Spinal cord (tissue), 9 donors: ENCODE measurements at regions not wholly inside any gene's neighbourhood (a gene's known extent, or its start where the extent isn't known, plus 50 kb on each side); places are given as distances from the start of the nearest gene placed in this dataset.

Experiments used
- DNase-seq, 6 donors: peaks; one replicate each; pipeline versions ENCODE4 v3.0.0 to v3.0.0-alpha.2; 2013 to 2015; ENCODE audit warnings: low spot score in 6 of 6, low read depth in 4 of 6
- H3K27ac ChIP-seq: one replicate; pipeline ENCODE4 v1.5.1; 2013; ENCODE audit warnings: low read depth, low read length, control low read depth
- H3K27me3 ChIP-seq: one replicate; pipeline ENCODE4 v1.6.1; 2013; ENCODE audit warnings: low read length; ENCODE audit not compliant: control insufficient read depth, insufficient read depth
- H3K36me3 ChIP-seq: one replicate; pipeline ENCODE4 v1.6.1; 2013; ENCODE audit warnings: low read length; ENCODE audit not compliant: control insufficient read depth, insufficient read depth
- H3K4me1 ChIP-seq: one replicate; pipeline ENCODE4 v1.6.1; 2013; ENCODE audit warnings: low read length; ENCODE audit not compliant: control insufficient read depth, insufficient read depth
- H3K4me3 ChIP-seq: one replicate; pipeline ENCODE4 v1.5.1; 2013; ENCODE audit warnings: low read depth, low read length, control low read depth
- H3K9me3 ChIP-seq: one replicate; pipeline ENCODE4 v1.6.1; 2013; ENCODE audit warnings: low read length; ENCODE audit not compliant: control insufficient read depth, insufficient read depth
- WGBS: methylation state at CpG from one replicate; pipeline ENCODE4 v1.1.5; 2013; ENCODE audit warnings: missing lambda C conversion rate; ENCODE audit not compliant: insufficient coverage; 5-methylcytosine and 5-hydroxymethylcytosine counted together
- donor health status: healthy.

GRCh38 chr6:21847711-21848480 is 254.3 kb downstream of the SOX4 start:
- no peaks in the 10 kb centered on the region for H3K9me3 ChIP-seq
- H3K27me3 ChIP-seq: no peaks in the 10 kb centered on the region
- H3K4me3 ChIP-seq: no peak overlapping the region
- no peaks in the 10 kb centered on the region for H3K36me3 ChIP-seq
- peak overlapping the region; percentile 47 for H3K27ac ChIP-seq
- peak in 1 of 6 donors; percentile 54 for DNase-seq
- H3K4me1 ChIP-seq: peaks cover 10% of the 10 kb centered on the region
- WGBS: 88% methylated on average over 2 of the region's 5 CpGs

- no peak overlapping the region for H3K4me3 ChIP-seq
- H3K27me3 ChIP-seq: no peaks in the 10 kb centered on the region
- WGBS: no CpG with 5 or more reads among the region's 1 CpG
- DNase-seq: no peak
- no peaks in the 10 kb centered on the region for H3K36me3 ChIP-seq
- H3K4me1 ChIP-seq: peaks cover 4% of the 10 kb centered on the region
- no peaks in the 10 kb centered on the region for H3K9me3 ChIP-seq
- no peak overlapping the region for H3K27ac ChIP-seq
Measured at GRCh38 chr6:21850691-21851090, 257.1 kb downstream of the SOX4 start.

GRCh38 chr6:21855811-21856455 is 262.4 kb downstream of the SOX4 start:
- DNase-seq: no peak
- Histone ChIP-seq H3K36me3 (no peaks in the 10 kb centered on the region), H3K27ac (no peak overlapping the region), H3K4me1 (no peaks in the 10 kb centered on the region), H3K27me3 (no peaks in the 10 kb centered on the region), H3K4me3 (no peak overlapping the region), H3K9me3 (no peaks in the 10 kb centered on the region)
- WGBS: 60% methylated on average over 1 of the region's 6 CpGs

- no peak for DNase-seq
- Histone ChIP-seq H3K27ac (no peak overlapping the region), H3K4me3 (no peak overlapping the region), H3K27me3 (no peaks in the 10 kb centered on the region), H3K9me3 (no peaks in the 10 kb centered on the region), H3K36me3 (no peaks in the 10 kb centered on the region), H3K4me1 (no peaks in the 10 kb centered on the region)
- WGBS: no CpG with 5 or more reads among the region's 1 CpG
Measured at GRCh38 chr6:21856456-21856825, 262.9 kb downstream of the SOX4 start.

- no peak for DNase-seq
- no peaks in the 10 kb centered on the region for H3K4me1 ChIP-seq
- H3K9me3 ChIP-seq: no peaks in the 10 kb centered on the region
- no peaks in the 10 kb centered on the region for H3K36me3 ChIP-seq
- H3K27ac ChIP-seq: no peak overlapping the region
- H3K27me3 ChIP-seq: no peaks in the 10 kb centered on the region
- 89% methylated on average over 1 of the region's 3 CpGs for WGBS
- no peak overlapping the region for H3K4me3 ChIP-seq
Measured at GRCh38 chr6:21856844-21857243, 263.3 kb downstream of the SOX4 start.

GRCh38 chr6:21858076-21858475 is 264.5 kb downstream of the SOX4 start:
- H3K27ac ChIP-seq: no peak overlapping the region
- no peaks in the 10 kb centered on the region for H3K27me3 ChIP-seq
- no peaks in the 10 kb centered on the region for H3K4me1 ChIP-seq
- no peak overlapping the region for H3K4me3 ChIP-seq
- WGBS: 86% methylated on average over 1 of the region's 1 CpG
- peak in 1 of 6 donors; percentile 72 for DNase-seq
- H3K36me3 ChIP-seq: no peaks in the 10 kb centered on the region
- no peaks in the 10 kb centered on the region for H3K9me3 ChIP-seq

- Histone ChIP-seq H3K36me3 (no peaks in the 10 kb centered on the region), H3K9me3 (no peaks in the 10 kb centered on the region), H3K4me3 (no peak overlapping the region), H3K27ac (no peak overlapping the region), H3K27me3 (no peaks in the 10 kb centered on the region), H3K4me1 (no peaks in the 10 kb centered on the region)
- no peak for DNase-seq
- WGBS: no CpG with 5 or more reads among the region's 6 CpGs
Measured at GRCh38 chr6:21859193-21859735, 265.7 kb downstream of the SOX4 start.

GRCh38 chr6:21861942-21862341 is 268.4 kb downstream of the SOX4 start:
- WGBS: 93% methylated on average over 5 of the region's 8 CpGs

GRCh38 chr6:21864206-21864605 is 270.7 kb downstream of the SOX4 start:
- no peaks in the 10 kb centered on the region for H3K27me3 ChIP-seq
- no peak for DNase-seq
- no peak overlapping the region for H3K4me3 ChIP-seq
- H3K9me3 ChIP-seq: no peaks in the 10 kb centered on the region
- H3K36me3 ChIP-seq: no peaks in the 10 kb centered on the region
- no CpG with 5 or more reads among the region's 2 CpGs for WGBS
- no peaks in the 10 kb centered on the region for H3K4me1 ChIP-seq
- H3K27ac ChIP-seq: no peak overlapping the region

More at GRCh38 chr6:21861942-21862341, 268.4 kb downstream of the SOX4 start:
- H3K27me3 ChIP-seq: no peaks in the 10 kb centered on the region
- no peak overlapping the region for H3K27ac ChIP-seq
- no peak for DNase-seq
- no peaks in the 10 kb centered on the region for H3K36me3 ChIP-seq
- no peaks in the 10 kb centered on the region for H3K9me3 ChIP-seq
- no peak overlapping the region for H3K4me3 ChIP-seq
- H3K4me1 ChIP-seq: no peaks in the 10 kb centered on the region

- WGBS: 81% methylated on average over 1 of the region's 2 CpGs
- Histone ChIP-seq H3K27ac (no peak overlapping the region), H3K4me1 (no peaks in the 10 kb centered on the region), H3K36me3 (no peaks in the 10 kb centered on the region), H3K9me3 (no peaks in the 10 kb centered on the region), H3K27me3 (no peaks in the 10 kb centered on the region), H3K4me3 (no peak overlapping the region)
- peak in 1 of 6 donors; percentile 37 for DNase-seq
Measured at GRCh38 chr6:21868226-21868625, 274.7 kb downstream of the SOX4 start.
